ENCODE measurements at regions not wholly inside any gene's neighbourhood (a gene's known extent, or its start where the extent isn't known, plus 50 kb on each side); places are given as distances from the start of the nearest gene placed in this dataset.

GRCh38 chr13:90039516-90039915 lies 1308.0 kb upstream of the MIR17HG start:
- H3K27me3 ChIP-seq (ENCODE audit: control insufficient read depth in 2 of 2, insufficient read depth in 2 of 2, low read length in 2 of 2): no peaks in the 10 kb centered on the region
- H3K9me3 ChIP-seq (replicated peaks; ENCODE audit: control insufficient read depth, insufficient read depth, low read depth, low read length): peaks cover 6% of the 10 kb centered on the region; the same call in 1 of the 2 replicates
- intact Hi-C loops (cut with micrococcal nuclease) (no loop called here), in situ Hi-C loops (cut with MboI) (no loop called here)
- no peak for FAIRE-seq
- no peak overlapping the region for H2AFZ ChIP-seq (ENCODE audit: low read depth, low read length)
- under 1% methylated on average over 3 of the region's 3 CpGs for WGBS (ENCODE audit: insufficient coverage, low coverage, missing lambda C conversion rate)
- ChIA-PET CTCF (ENCODE audit: low intra/inter-chr PET ratio) (no interaction called here), POLR2A (no interaction called here)
- DNase-seq (ENCODE audit: extremely low read depth in 1 of 4, low spot score in 3 of 4): no peak
- no peak overlapping the region for H3K9ac ChIP-seq (ENCODE audit: insufficient read depth in 1 of 2, low read depth in 2 of 2, low read length in 2 of 2)
- BruUV-seq (replicated peaks): no TSS peak
- H3K4me3 ChIP-seq: no peak overlapping the region
- no peaks in the 10 kb centered on the region for H3K36me3 ChIP-seq (ENCODE audit: control insufficient read depth, insufficient read depth, low read length)
- no peaks in the 10 kb centered on the region for H4K20me1 ChIP-seq (replicated peaks; ENCODE audit: control insufficient read depth, insufficient read depth, low read length)
- no peaks in the 10 kb centered on the region for H3K9me1 ChIP-seq (ENCODE audit: control insufficient read depth, insufficient read depth, low read length)
- no peak overlapping the region for H3K27ac ChIP-seq (ENCODE audit: extremely low read depth, low read depth, low read length)
- no peak for TF ChIP-seq ELF2 (CRISPR knock-in tag; IDR thresholded peaks at IDR 0.05)
- no peak for TF ChIP-seq PCBP2 (IDR thresholded peaks at IDR 0.05; ENCODE audit: low read depth, low read length, poor library complexity, severe bottlenecking)
- TF ChIP-seq SP2 (IDR thresholded peaks at IDR 0.05; ENCODE audit: extremely low read depth, low read depth, low read length, poor library complexity, severe bottlenecking): no peak
- TF ChIP-seq TFAM (CRISPR knock-in tag; conservative IDR thresholded peaks at IDR 0.05): peak; percentile 92; the same call in 1 of the 2 replicates
- H3K79me2 ChIP-seq (ENCODE audit: control insufficient read depth, insufficient read depth, low read length): no peaks in the 10 kb centered on the region
- H3K4me2 ChIP-seq (ENCODE audit: insufficient read depth, low read length): no peak overlapping the region
- no peaks in the 10 kb centered on the region for H3K4me1 ChIP-seq (replicated peaks in 1 of 2; ENCODE audit: control insufficient read depth in 2 of 2, insufficient read depth in 2 of 2, low read length in 2 of 2)
- ATAC-seq: no peak

- intact Hi-C loops (cut with micrococcal nuclease): no loop called here
- Histone ChIP-seq H3K36me3 (ENCODE audit: control insufficient read depth, insufficient read depth, low read length) (no peaks in the 10 kb centered on the region), H3K79me2 (ENCODE audit: control insufficient read depth, insufficient read depth, low read length) (no peaks in the 10 kb centered on the region), H3K4me3 (no peak overlapping the region), H3K27me3 (ENCODE audit: control insufficient read depth in 2 of 2, insufficient read depth in 2 of 2, low read length in 2 of 2) (no peaks in the 10 kb centered on the region), H2AFZ (ENCODE audit: low read depth, low read length) (no peak overlapping the region), H3K4me2 (ENCODE audit: insufficient read depth, low read length) (no peak overlapping the region), H3K27ac (ENCODE audit: extremely low read depth, low read depth, low read length) (no peak overlapping the region), H3K9me1 (ENCODE audit: control insufficient read depth, insufficient read depth, low read length) (no peaks in the 10 kb centered on the region), H3K9me3 (replicated peaks; ENCODE audit: control insufficient read depth, insufficient read depth, low read depth, low read length) (peaks cover 5% of the 10 kb centered on the region; the same call in 1 of the 2 replicates), H4K20me1 (replicated peaks; ENCODE audit: control insufficient read depth, insufficient read depth, low read length) (no peaks in the 10 kb centered on the region), H3K9ac (ENCODE audit: insufficient read depth in 1 of 2, low read depth in 2 of 2, low read length in 2 of 2) (no peak overlapping the region), H3K4me1 (replicated peaks in 1 of 2; ENCODE audit: control insufficient read depth in 2 of 2, insufficient read depth in 2 of 2, low read length in 2 of 2) (no peaks in the 10 kb centered on the region)
- in situ Hi-C loops (cut with MboI): no loop called here
- FAIRE-seq (no peak), ATAC-seq (no peak), DNase-seq (ENCODE audit: extremely low read depth in 1 of 4, low spot score in 3 of 4) (no peak)
- POLR2A ChIA-PET: no interaction called here
- no peak for TF ChIP-seq ZNF507 (tag; conservative IDR thresholded peaks at IDR 0.05)
- peak; percentile 89; the same call in 1 of the 2 replicates for TF ChIP-seq CBX5 (IDR thresholded peaks at IDR 0.05; ENCODE audit: borderline replicate concordance, low read depth)
- TF ChIP-seq CBX1 (IDR thresholded peaks at IDR 0.05; ENCODE audit: low read depth): peak; percentile 51; the same call in 1 of the 2 replicates
- CTCF ChIA-PET (ENCODE audit: low intra/inter-chr PET ratio): no interaction called here
- 0% methylated on average over 2 of the region's 2 CpGs for WGBS (ENCODE audit: insufficient coverage, low coverage, missing lambda C conversion rate)
- BruUV-seq (replicated peaks): no TSS peak
Observed at GRCh38 chr13:90047600-90047999, 1299.9 kb upstream of the MIR17HG start.

All from K562 (cell line).